ENCODE measurements at regions not wholly inside any gene's neighbourhood (a gene's known extent, or its start where the extent isn't known, plus 50 kb on each side); places are given as distances from the start of the nearest gene placed in this dataset.

DNA sequence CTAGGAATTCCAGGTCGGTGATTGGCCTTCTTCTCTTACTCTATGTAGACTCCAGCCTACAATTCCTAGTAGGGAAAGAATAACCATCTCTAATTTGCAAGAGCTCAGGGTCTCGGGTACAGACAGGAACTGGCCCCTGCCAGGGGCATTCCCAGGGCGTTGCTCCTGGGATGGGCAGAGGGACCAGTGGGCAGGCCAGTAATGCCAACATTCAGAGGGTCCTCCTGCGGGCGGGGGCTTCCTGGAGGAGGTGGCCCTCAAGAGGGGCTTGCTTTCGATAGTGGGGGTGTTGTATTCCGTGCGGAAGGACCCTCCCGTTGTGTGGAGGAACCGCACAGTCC, 94.3 kb upstream of the PRNP start:
- TF ChIP-seq SIX5 (IDR thresholded peaks at IDR 0.05; ENCODE audit: low read depth, low read length) = no peak
- TF ChIP-seq KDM5A (IDR thresholded peaks at IDR 0.05; ENCODE audit: low read length) = no peak
- TF ChIP-seq SRF (IDR thresholded peaks at IDR 0.05; ENCODE audit: low read depth, low read length) = no peak
- no peak for TF ChIP-seq CREB1 (IDR thresholded peaks at IDR 0.05)
- TF ChIP-seq SUZ12 (IDR thresholded peaks at IDR 0.05; ENCODE audit: low read length) = no peak
- TF ChIP-seq, protein P1, sequence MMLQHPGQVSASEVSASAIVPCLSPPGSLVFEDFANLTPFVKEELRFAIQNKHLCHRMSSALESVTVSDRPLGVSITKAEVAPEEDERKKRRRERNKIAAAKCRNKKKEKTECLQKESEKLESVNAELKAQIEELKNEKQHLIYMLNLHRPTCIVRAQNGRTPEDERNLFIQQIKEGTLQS (IDR thresholded peaks at IDR 0.05; ENCODE audit: insufficient read depth, low read depth, low read length) = no peak
- no peak for TF ChIP-seq SP1 (IDR thresholded peaks at IDR 0.05; ENCODE audit: low read depth, low read length)

Data from H1 (cell line).